ENCODE measurements at regions not wholly inside any gene's neighbourhood (a gene's known extent, or its start where the extent isn't known, plus 50 kb on each side); places are given as distances from the start of the nearest gene placed in this dataset.
"Not testable (repeated sequence)": the region's sequence is repeated elsewhere in the genome, so short reads cannot be mapped to it uniquely, and the experiment has no call there.

GRCh38 chr13:106100171-106100919 lies 435.1 kb downstream of the EFNB2 start:
- no peaks in the 10 kb centered on the region for H3K36me3 Mint-ChIP-seq
- H3K27ac Mint-ChIP-seq = no peak overlapping the region
- peaks cover 2% of the 10 kb centered on the region for H3K27me3 Mint-ChIP-seq
- H3K9me3 Mint-ChIP-seq (ENCODE audit: low read depth) = no peaks in the 10 kb centered on the region
- H3K4me3 Mint-ChIP-seq = no peak overlapping the region
- H3K4me1 Mint-ChIP-seq (ENCODE audit: low read depth) = no peaks in the 10 kb centered on the region

- Mint-ChIP-seq H3K4me1 (ENCODE audit: low read depth) (no peaks in the 10 kb centered on the region), H3K9me3 (ENCODE audit: low read depth) (no peaks in the 10 kb centered on the region), H3K27ac (no peak overlapping the region), H3K4me3 (no peak overlapping the region), H3K36me3 (no peaks in the 10 kb centered on the region), H3K27me3 (peaks cover 2% of the 10 kb centered on the region)
These were observed 435.7 kb downstream of the EFNB2 start for GRCh38 chr13:106099765-106100164.

GRCh38 chr13:106098778-106099177 lies 436.7 kb downstream of the EFNB2 start:
- Mint-ChIP-seq H3K4me3 (no peak overlapping the region), H3K27ac (no peak overlapping the region), H3K4me1 (ENCODE audit: low read depth) (no peaks in the 10 kb centered on the region), H3K9me3 (ENCODE audit: low read depth) (no peaks in the 10 kb centered on the region), H3K27me3 (peaks cover 2% of the 10 kb centered on the region), H3K36me3 (no peaks in the 10 kb centered on the region)

GRCh38 chr13:106096661-106097092 lies 438.8 kb downstream of the EFNB2 start:
- no peak overlapping the region for H3K27ac Mint-ChIP-seq

GRCh38 chr13:106095919-106096318 lies 439.5 kb downstream of the EFNB2 start:
- Mint-ChIP-seq H3K27me3 (peaks cover 2% of the 10 kb centered on the region), H3K9me3 (ENCODE audit: low read depth) (no peaks in the 10 kb centered on the region), H3K36me3 (no peaks in the 10 kb centered on the region), H3K4me1 (ENCODE audit: low read depth) (no peaks in the 10 kb centered on the region), H3K4me3 (no peak overlapping the region), H3K27ac (no peak overlapping the region)

More at GRCh38 chr13:106096661-106097092, 438.8 kb downstream of the EFNB2 start:
- Mint-ChIP-seq H3K27me3 (peaks cover 2% of the 10 kb centered on the region), H3K4me3 (no peak overlapping the region), H3K9me3 (ENCODE audit: low read depth) (no peaks in the 10 kb centered on the region), H3K36me3 (no peaks in the 10 kb centered on the region), H3K4me1 (ENCODE audit: low read depth) (no peaks in the 10 kb centered on the region)

GRCh38 chr13:106095406-106095805 lies 440.1 kb downstream of the EFNB2 start:
- Mint-ChIP-seq H3K36me3 (no peaks in the 10 kb centered on the region), H3K9me3 (ENCODE audit: low read depth) (no peaks in the 10 kb centered on the region), H3K4me3 (no peak overlapping the region), H3K27ac (no peak overlapping the region), H3K4me1 (ENCODE audit: low read depth) (no peaks in the 10 kb centered on the region), H3K27me3 (peaks cover 2% of the 10 kb centered on the region)

- Mint-ChIP-seq H3K36me3 (no peaks in the 10 kb centered on the region), H3K9me3 (ENCODE audit: low read depth) (no peaks in the 10 kb centered on the region), H3K4me3 (no peak overlapping the region), H3K27ac (no peak overlapping the region), H3K27me3 (no peaks in the 10 kb centered on the region), H3K4me1 (ENCODE audit: low read depth) (no peaks in the 10 kb centered on the region)
These were observed 445.5 kb downstream of the EFNB2 start for GRCh38 chr13:106090001-106090400.

GRCh38 chr13:106089261-106089980 lies 446.0 kb downstream of the EFNB2 start:
- H3K27me3 Mint-ChIP-seq = no peaks in the 10 kb centered on the region
- no peaks in the 10 kb centered on the region for H3K4me1 Mint-ChIP-seq (ENCODE audit: low read depth)
- no peaks in the 10 kb centered on the region for H3K36me3 Mint-ChIP-seq
- H3K9me3 Mint-ChIP-seq (ENCODE audit: low read depth) = no peaks in the 10 kb centered on the region
- H3K4me3 Mint-ChIP-seq = no peak overlapping the region
- no peak overlapping the region for H3K27ac Mint-ChIP-seq

- Mint-ChIP-seq H3K4me3 (no peak overlapping the region), H3K4me1 (ENCODE audit: low read depth) (no peaks in the 10 kb centered on the region), H3K9me3 (ENCODE audit: low read depth) (no peaks in the 10 kb centered on the region), H3K36me3 (no peaks in the 10 kb centered on the region), H3K27me3 (no peaks in the 10 kb centered on the region), H3K27ac (no peak overlapping the region)
These were observed 447.4 kb downstream of the EFNB2 start for GRCh38 chr13:106088085-106088484.

- H3K4me1 Mint-ChIP-seq (ENCODE audit: low read depth) = no peaks in the 10 kb centered on the region
- no peaks in the 10 kb centered on the region for H3K27me3 Mint-ChIP-seq
- no peaks in the 10 kb centered on the region for H3K36me3 Mint-ChIP-seq
- no peak overlapping the region for H3K27ac Mint-ChIP-seq
- H3K4me3 Mint-ChIP-seq = no peak overlapping the region
- H3K9me3 Mint-ChIP-seq (ENCODE audit: low read depth) = no peaks in the 10 kb centered on the region
These were observed 448.3 kb downstream of the EFNB2 start for GRCh38 chr13:106087201-106087600.

- Mint-ChIP-seq H3K27me3 (peaks cover 4% of the 10 kb centered on the region), H3K36me3 (no peaks in the 10 kb centered on the region), H3K4me3 (no peak overlapping the region), H3K4me1 (ENCODE audit: low read depth) (no peaks in the 10 kb centered on the region), H3K27ac (no peak overlapping the region), H3K9me3 (ENCODE audit: low read depth) (peaks cover 3% of the 10 kb centered on the region)
These were observed 451.7 kb downstream of the EFNB2 start for GRCh38 chr13:106083620-106084350.

- not testable (repeated sequence) for H3K27me3 Mint-ChIP-seq; H3K9me3 Mint-ChIP-seq (ENCODE audit: low read depth); H3K27ac Mint-ChIP-seq; H3K4me3 Mint-ChIP-seq; H3K36me3 Mint-ChIP-seq; H3K4me1 Mint-ChIP-seq (ENCODE audit: low read depth)
These were observed 454.2 kb downstream of the EFNB2 start for GRCh38 chr13:106081221-106081620.

GRCh38 chr13:106078191-106078590 lies 457.3 kb downstream of the EFNB2 start:
- Mint-ChIP-seq H3K27me3 (peaks cover 8% of the 10 kb centered on the region), H3K4me3 (no peak overlapping the region), H3K4me1 (ENCODE audit: low read depth) (no peaks in the 10 kb centered on the region), H3K9me3 (ENCODE audit: low read depth) (peaks cover 3% of the 10 kb centered on the region), H3K36me3 (no peaks in the 10 kb centered on the region), H3K27ac (no peak overlapping the region)

- H3K27ac Mint-ChIP-seq = no peak overlapping the region
- no peak overlapping the region for H3K4me3 Mint-ChIP-seq
- no peaks in the 10 kb centered on the region for H3K4me1 Mint-ChIP-seq (ENCODE audit: low read depth)
- H3K27me3 Mint-ChIP-seq = peaks cover 8% of the 10 kb centered on the region
- peaks cover 3% of the 10 kb centered on the region for H3K9me3 Mint-ChIP-seq (ENCODE audit: low read depth)
- no peaks in the 10 kb centered on the region for H3K36me3 Mint-ChIP-seq
These were observed 458.4 kb downstream of the EFNB2 start for GRCh38 chr13:106077017-106077416.

- Mint-ChIP-seq H3K9me3 (ENCODE audit: low read depth) (no peaks in the 10 kb centered on the region), H3K36me3 (no peaks in the 10 kb centered on the region), H3K4me3 (no peak overlapping the region), H3K27me3 (peaks cover 3% of the 10 kb centered on the region), H3K4me1 (ENCODE audit: low read depth) (no peaks in the 10 kb centered on the region), H3K27ac (no peak overlapping the region)
These were observed 463.4 kb downstream of the EFNB2 start for GRCh38 chr13:106072014-106072413.
